GM12874 (cell line): ENCODE measurements at regions not wholly inside any gene's neighbourhood (a gene's known extent, or its start where the extent isn't known, plus 50 kb on each side); places are given as distances from the start of the nearest gene placed in this dataset.

ENCODE experiments used
- TF ChIP-seq, protein P1 (sequence below): IDR thresholded peaks from 2 replicates; pipeline ENCODE4 v1.5.1; 2011; ENCODE audit warnings: low read depth, mild to moderate bottlenecking, control low read depth, low read length, moderate library complexity; ENCODE audit not compliant: insufficient read depth

GRCh38 chr18:56030060-56030459 lies 442.1 kb upstream of the TCF4 start:
- TF ChIP-seq, protein P1, sequence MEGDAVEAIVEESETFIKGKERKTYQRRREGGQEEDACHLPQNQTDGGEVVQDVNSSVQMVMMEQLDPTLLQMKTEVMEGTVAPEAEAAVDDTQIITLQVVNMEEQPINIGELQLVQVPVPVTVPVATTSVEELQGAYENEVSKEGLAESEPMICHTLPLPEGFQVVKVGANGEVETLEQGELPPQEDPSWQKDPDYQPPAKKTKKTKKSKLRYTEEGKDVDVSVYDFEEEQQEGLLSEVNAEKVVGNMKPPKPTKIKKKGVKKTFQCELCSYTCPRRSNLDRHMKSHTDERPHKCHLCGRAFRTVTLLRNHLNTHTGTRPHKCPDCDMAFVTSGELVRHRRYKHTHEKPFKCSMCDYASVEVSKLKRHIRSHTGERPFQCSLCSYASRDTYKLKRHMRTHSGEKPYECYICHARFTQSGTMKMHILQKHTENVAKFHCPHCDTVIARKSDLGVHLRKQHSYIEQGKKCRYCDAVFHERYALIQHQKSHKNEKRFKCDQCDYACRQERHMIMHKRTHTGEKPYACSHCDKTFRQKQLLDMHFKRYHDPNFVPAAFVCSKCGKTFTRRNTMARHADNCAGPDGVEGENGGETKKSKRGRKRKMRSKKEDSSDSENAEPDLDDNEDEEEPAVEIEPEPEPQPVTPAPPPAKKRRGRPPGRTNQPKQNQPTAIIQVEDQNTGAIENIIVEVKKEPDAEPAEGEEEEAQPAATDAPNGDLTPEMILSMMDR = no peak

GRCh38 chr18:56028514-56028913 lies 440.5 kb upstream of the TCF4 start:
- TF ChIP-seq, protein P1 = no peak

DNA sequence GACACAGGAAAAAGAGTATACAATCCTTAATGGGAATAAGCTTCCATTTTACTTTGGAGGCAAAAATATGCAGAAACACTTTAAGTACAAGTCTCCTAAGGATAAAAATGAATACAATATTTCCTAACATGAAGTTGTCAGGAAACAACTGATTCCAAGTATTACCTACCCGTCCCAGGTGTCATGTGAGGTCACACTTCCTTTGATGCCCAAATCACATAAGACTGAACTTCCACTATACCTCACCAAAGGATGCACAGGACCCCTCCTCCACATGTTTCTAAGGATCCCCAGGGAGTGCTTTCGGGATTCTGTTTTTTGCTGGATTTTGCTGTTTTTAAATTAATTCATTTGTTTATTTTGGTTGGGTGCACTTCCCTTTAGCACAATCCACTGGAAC lies 438.5 kb upstream of the TCF4 start:
- TF ChIP-seq, protein P1 = no peak

DNA sequence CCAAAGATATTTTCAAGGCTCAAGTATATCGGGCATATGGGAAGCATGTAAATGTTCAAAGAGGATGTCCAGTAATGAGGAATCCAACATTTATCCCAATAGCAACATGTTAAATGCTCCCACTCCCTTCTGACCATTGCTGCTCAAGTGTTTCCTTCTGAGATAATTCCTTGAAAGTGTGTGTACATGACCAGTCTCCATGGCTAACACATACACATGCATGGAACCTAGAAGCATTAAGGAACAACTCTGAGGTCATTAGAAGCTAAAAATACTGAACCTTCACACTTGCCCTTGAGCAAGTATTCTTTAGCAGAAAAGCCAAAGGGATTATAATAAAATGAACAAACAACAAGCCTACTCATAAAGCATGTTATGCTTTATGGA lies 433.8 kb upstream of the TCF4 start:
- TF ChIP-seq, protein P1 = no peak

DNA sequence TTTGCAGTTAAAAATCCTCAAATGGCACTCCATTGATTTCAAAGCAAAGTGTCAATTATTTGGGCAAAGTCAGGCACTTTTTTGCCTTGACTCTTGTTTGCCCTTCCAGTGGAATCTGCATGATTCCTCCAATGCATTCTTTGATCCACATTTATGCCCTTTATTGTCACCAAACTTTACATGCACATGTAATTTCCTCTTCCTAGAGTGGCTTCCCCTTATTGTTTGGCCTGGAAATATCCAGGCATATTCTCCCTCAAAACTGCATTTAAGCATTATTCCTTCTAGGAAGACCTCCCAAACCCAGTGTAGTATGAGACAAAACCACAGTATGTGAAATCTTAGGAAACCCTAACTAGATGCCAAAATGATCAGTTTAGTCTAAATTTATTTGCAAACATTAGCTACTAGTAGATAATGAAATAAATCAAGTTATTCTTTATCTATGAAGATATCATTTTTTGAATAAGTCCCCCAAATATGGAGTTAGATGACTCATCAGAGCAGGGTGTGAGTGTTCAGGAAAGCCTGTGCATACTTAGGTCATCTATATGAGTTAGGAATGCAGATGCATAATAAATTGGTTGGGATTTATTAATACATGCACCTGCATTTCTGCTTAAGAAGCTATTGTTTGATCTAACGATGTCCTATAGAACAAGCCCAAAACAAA lies 433.3 kb upstream of the TCF4 start:
- TF ChIP-seq, protein P1 = no peak

GRCh38 chr18:56019908-56020307 lies 431.9 kb upstream of the TCF4 start:
- TF ChIP-seq, protein P1 = no peak

GRCh38 chr18:56019156-56019555 lies 431.2 kb upstream of the TCF4 start:
- TF ChIP-seq, protein P1 = no peak
